ENCODE measurements at regions not wholly inside any gene's neighbourhood (a gene's known extent, or its start where the extent isn't known, plus 50 kb on each side); places are given as distances from the start of the nearest gene placed in this dataset.

DNA sequence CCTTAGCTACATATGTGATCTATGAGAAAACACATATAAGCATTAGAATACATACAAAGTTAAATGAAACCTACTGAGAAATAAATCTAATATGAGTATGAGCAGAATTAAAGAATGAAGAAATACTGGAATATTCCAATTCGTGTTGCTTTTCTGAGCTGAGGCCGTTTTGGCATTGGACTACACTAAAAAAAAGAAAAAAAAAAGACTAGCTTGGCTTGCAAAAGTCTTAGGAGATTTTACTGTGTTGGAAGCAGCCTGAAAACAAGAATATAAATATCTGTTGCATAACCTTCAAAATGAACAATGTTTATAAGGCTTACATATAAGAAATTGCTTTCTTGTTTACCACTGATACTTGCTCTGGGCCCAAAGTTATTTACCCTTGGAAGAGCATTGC lies 562.8 kb downstream of the TMEM182 start:
- no peak overlapping the region for H2AFZ ChIP-seq (ENCODE audit: low read depth, low read length)
- no peak for DNase-seq (ENCODE audit: low read depth, low spot score)
- H3K9me1 ChIP-seq (replicated peaks; ENCODE audit: control insufficient read depth, extremely low read depth, insufficient read depth, low read length): no peaks in the 10 kb centered on the region
- POLR2A ChIA-PET: no interaction called here
- TF ChIP-seq POLR2A (IDR thresholded peaks at IDR 0.05; ENCODE audit: low read depth, low read length): no peak
- TF ChIP-seq EZH2 (IDR thresholded peaks at IDR 0.05; ENCODE audit: borderline replicate concordance, low read depth, low read length, severe bottlenecking): no peak
- TF ChIP-seq JUN (IDR thresholded peaks at IDR 0.05; ENCODE audit: borderline replicate concordance, insufficient read depth, insufficient read length, low read depth): no peak
- no peak for TF ChIP-seq MYC (IDR thresholded peaks at IDR 0.05; ENCODE audit: low read depth, low read length)
- no peak for TF ChIP-seq CTCF (IDR thresholded peaks at IDR 0.05; ENCODE audit: extremely low read depth in 1 of 2, insufficient read depth in 1 of 2, low read depth in 1 of 2, low read length in 2 of 2)
- no peak for TF ChIP-seq POLR2AphosphoS5 (IDR thresholded peaks at IDR 0.05; ENCODE audit: insufficient read depth, low read depth, low read length)
- TF ChIP-seq GATA2 (IDR thresholded peaks at IDR 0.05; ENCODE audit: insufficient read depth, insufficient read length, low read depth, low read length): no peak
- no peak for TF ChIP-seq FOS (IDR thresholded peaks at IDR 0.05; ENCODE audit: borderline replicate concordance, insufficient read depth, low read length)
- TF ChIP-seq, protein P1, sequence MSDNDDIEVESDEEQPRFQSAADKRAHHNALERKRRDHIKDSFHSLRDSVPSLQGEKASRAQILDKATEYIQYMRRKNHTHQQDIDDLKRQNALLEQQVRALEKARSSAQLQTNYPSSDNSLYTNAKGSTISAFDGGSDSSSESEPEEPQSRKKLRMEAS (IDR thresholded peaks at IDR 0.05; ENCODE audit: insufficient read depth, insufficient read length): no peak
- H3K4me3 ChIP-seq (replicated peaks in 1 of 3; ENCODE audit: insufficient read depth in 1 of 3, low read depth in 1 of 3, low read length in 3 of 3): no peak overlapping the region
- no peak overlapping the region for H3K27ac ChIP-seq (ENCODE audit: insufficient read depth, low read depth, low read length)
- no peaks in the 10 kb centered on the region for H4K20me1 ChIP-seq (replicated peaks; ENCODE audit: control insufficient read depth, extremely low read depth, insufficient read depth, low read length)
- H3K9me3 ChIP-seq (replicated peaks; ENCODE audit: control insufficient read depth, insufficient read depth, low read length): no peaks in the 10 kb centered on the region
- H3K9ac ChIP-seq (replicated peaks; ENCODE audit: extremely low read depth, insufficient read depth, low read length): no peak overlapping the region
- H3K4me1 ChIP-seq (ENCODE audit: control insufficient read depth, extremely low read depth, insufficient read depth, low read length): no peaks in the 10 kb centered on the region
- H3K4me2 ChIP-seq (ENCODE audit: insufficient read depth, low read length): no peak overlapping the region
- H3K36me3 ChIP-seq (ENCODE audit: control insufficient read depth in 2 of 2, extremely low read depth in 1 of 2, insufficient read depth in 2 of 2, low read length in 2 of 2): no peaks in the 10 kb centered on the region
- intact Hi-C loops (cut with micrococcal nuclease) (no loop called here), dilution Hi-C loops (cut with MboI; ENCODE audit: extremely low pct_ligation_motif_present, low sequenced_read_pairs) (no loop called here)
- H3K79me2 ChIP-seq (ENCODE audit: control insufficient read depth, insufficient read depth, low read length): no peaks in the 10 kb centered on the region
- FAIRE-seq: no peak
- no TSS peak for BruUV-seq (replicated peaks)
- CTCF ChIA-PET: no interaction called here
- H3K27me3 ChIP-seq (ENCODE audit: control insufficient read depth in 2 of 2, insufficient read depth in 2 of 2, low read length in 2 of 2): no peaks in the 10 kb centered on the region

All from endothelial cell of umbilical vein (primary cell).